HUES6 (cell line): ENCODE measurements at regions not wholly inside any gene's neighbourhood (a gene's known extent, or its start where the extent isn't known, plus 50 kb on each side); places are given as distances from the start of the nearest gene placed in this dataset.

Experiments
- H3K27ac ChIP-seq: 2 replicates; pipeline ENCODE4 v1.7.0; 2013; ENCODE audit warnings: low read depth, mild to moderate bottlenecking, low read length, inconsistent platforms
- H3K27me3 ChIP-seq: 2 replicates; pipeline ENCODE4 v1.6.1; 2013; ENCODE audit warnings: low read length; ENCODE audit not compliant: control insufficient read depth, insufficient read depth
- H3K36me3 ChIP-seq: 2 replicates; pipeline ENCODE4 v1.6.1; 2013; ENCODE audit warnings: low read length; ENCODE audit not compliant: control insufficient read depth, insufficient read depth
- H3K4me1 ChIP-seq: 2 replicates; pipeline ENCODE4 v1.6.1; 2013; ENCODE audit warnings: low read length; ENCODE audit not compliant: control insufficient read depth, insufficient read depth
- H3K4me3 ChIP-seq: 2 replicates; pipeline ENCODE4 v1.5.1; 2013; ENCODE audit warnings: low read depth, low read length
- H3K9ac ChIP-seq: one replicate; pipeline ENCODE4 v1.6.1; 2013; ENCODE audit warnings: mild to moderate bottlenecking, low read length
- H3K9me3 ChIP-seq: 2 replicates; pipeline ENCODE4 v1.6.1; 2013; ENCODE audit warnings: low read depth, low read length; ENCODE audit not compliant: control insufficient read depth, insufficient read depth

DNA sequence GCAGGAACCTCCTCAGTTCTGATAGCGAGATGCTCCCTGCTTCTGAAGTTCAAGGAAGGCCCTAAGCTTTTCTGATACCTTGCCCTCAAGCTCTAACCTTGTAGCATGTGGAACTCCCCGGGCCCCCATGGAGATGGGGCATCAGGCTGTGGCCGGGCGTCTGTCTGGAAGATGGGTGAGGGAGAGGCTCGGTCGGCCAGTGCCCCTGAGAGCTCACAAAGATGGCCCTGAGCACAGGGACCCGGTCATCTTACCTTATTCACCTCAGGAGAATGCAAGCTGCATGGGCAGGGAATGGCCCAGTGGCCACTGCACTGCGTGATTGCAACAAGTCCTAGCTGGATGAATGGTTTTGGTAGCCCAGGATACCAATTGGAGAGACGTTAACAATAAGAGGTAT, 830.3 kb downstream of the TBC1D22A start:
- H3K9me3 ChIP-seq: peaks cover 83% of the 10 kb centered on the region; the same call in 1 of the 2 replicates

DNA sequence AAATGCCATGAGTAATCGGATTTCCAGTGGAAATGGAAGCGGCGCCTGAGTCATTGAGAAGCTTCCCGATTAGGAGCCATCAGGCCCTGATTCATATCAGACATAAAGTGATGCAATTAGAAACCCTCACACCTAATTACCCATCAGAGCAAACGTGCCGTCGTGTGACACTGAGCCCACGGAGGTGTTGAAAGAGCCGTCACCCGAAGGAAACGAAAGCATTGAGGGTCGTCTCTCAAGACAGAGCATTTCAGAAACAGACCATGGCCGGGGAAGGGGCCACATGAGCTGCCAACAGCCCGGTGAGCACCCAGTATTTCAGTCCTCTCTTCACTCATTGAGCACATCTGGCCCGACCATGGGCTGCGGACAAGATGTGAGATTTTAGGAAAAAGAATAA, 829.3 kb downstream of the TBC1D22A start:
- Histone ChIP-seq H3K4me3 (no peak overlapping the region), H3K4me1 (no peaks in the 10 kb centered on the region), H3K27ac (no peak overlapping the region), H3K36me3 (no peaks in the 10 kb centered on the region), H3K27me3 (no peaks in the 10 kb centered on the region), H3K9ac (no peak overlapping the region), H3K9me3 (peaks cover 85% of the 10 kb centered on the region)

More for the DNA sequence above, 830.3 kb downstream of the TBC1D22A start:
- Histone ChIP-seq H3K4me1 (no peaks in the 10 kb centered on the region), H3K4me3 (no peak overlapping the region), H3K27me3 (no peaks in the 10 kb centered on the region), H3K36me3 (no peaks in the 10 kb centered on the region), H3K27ac (no peak overlapping the region), H3K9ac (no peak overlapping the region)

DNA sequence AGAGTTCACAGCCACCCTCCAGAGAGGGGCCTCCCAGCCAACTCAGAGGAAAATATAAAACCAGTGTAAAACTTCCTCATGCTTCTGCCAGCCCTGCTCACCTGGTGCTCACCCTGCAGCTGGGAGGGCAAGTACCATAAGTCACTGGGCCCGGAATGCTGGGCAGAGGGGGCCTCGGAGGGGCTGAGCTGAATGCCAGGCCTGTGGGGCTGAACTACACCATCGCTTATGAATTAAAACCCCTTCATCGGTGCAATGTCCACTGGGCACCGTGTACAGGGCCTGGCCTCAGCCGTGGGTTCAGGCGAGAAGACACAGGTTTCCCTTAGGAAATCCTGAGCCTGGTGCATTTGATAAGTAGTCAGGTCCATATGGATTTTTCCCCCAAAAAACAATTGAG, 828.6 kb downstream of the TBC1D22A start:
- H3K9me3 ChIP-seq: peaks cover 85% of the 10 kb centered on the region
- no peaks in the 10 kb centered on the region for H3K4me1 ChIP-seq
- H3K27ac ChIP-seq: no peak overlapping the region
- H3K36me3 ChIP-seq: no peaks in the 10 kb centered on the region
- H3K27me3 ChIP-seq: no peaks in the 10 kb centered on the region
- no peak overlapping the region for H3K9ac ChIP-seq
- H3K4me3 ChIP-seq: no peak overlapping the region

DNA sequence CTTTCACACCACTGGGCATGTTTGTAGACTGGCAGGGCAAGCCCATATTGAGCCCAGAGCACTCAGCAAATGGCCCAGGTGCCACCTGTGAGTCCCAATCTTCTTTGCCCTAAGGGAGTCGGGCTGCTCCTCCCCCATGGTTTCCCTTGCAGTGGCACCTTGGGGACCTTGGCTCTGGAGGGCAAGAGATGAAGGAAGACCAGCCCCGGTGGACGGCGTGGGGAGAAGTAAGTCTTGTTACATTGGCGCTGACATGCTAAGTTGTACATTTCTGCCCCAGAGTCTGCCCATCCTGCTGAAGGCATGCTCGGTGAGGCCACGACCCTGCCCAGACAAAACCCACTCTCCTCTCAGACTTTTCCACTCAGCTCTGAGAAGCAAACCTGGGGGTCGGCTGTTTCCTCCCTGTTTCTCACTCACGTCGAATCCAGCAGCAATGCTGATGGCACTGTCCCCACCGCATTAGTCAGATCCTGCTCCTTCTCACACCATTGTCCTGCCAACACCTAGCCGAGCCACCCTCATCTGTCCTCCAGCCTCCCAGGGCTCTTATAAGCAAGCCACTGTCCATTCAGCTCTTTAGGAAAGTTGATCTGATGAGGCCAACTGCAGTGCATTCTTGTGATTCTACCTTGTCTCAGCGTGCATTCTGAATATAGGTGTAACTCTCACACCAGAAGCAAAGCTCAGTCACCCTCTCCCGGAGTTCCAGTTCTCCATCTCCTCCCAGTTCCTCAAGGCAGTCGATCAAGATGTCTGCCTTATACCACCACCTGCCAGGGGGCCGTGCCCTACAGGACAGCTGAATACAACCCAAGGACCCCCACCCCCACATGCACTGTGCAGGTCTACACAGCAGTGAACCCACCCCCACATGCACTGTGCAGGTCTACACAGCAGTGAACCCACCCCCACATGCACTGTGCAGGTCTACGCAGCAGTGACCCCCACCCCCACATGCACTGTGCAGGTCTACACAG, 827.1 kb downstream of the TBC1D22A start:
- Histone ChIP-seq H3K27me3 (no peaks in the 10 kb centered on the region), H3K36me3 (no peaks in the 10 kb centered on the region), H3K4me3 (no peak overlapping the region), H3K27ac (no peak overlapping the region), H3K9ac (no peak overlapping the region), H3K4me1 (no peaks in the 10 kb centered on the region), H3K9me3 (peaks cover 81% of the 10 kb centered on the region)

DNA sequence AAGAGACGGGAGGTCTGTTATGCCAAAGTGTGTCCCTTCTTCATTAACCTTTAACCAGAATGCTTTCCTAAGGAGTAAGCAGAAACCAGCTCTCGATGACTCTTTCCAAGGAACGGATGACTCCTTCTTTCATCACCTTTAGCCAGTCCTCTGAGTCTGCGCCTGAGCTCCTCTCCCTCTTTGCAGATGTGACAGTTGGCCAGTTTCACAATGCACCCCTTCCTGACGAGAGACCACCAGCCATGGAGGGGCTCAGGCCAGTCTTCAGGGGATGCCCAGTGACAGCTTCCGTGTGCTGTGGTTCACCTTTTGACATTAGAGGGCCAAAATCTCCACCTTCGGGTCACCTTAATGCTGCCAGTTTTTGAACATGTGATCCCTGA, 826.1 kb downstream of the TBC1D22A start:
- Histone ChIP-seq H3K9ac (no peak overlapping the region), H3K4me1 (no peaks in the 10 kb centered on the region), H3K27ac (no peak overlapping the region), H3K27me3 (no peaks in the 10 kb centered on the region), H3K36me3 (no peaks in the 10 kb centered on the region), H3K9me3 (peaks cover 81% of the 10 kb centered on the region), H3K4me3 (no peak overlapping the region)

DNA sequence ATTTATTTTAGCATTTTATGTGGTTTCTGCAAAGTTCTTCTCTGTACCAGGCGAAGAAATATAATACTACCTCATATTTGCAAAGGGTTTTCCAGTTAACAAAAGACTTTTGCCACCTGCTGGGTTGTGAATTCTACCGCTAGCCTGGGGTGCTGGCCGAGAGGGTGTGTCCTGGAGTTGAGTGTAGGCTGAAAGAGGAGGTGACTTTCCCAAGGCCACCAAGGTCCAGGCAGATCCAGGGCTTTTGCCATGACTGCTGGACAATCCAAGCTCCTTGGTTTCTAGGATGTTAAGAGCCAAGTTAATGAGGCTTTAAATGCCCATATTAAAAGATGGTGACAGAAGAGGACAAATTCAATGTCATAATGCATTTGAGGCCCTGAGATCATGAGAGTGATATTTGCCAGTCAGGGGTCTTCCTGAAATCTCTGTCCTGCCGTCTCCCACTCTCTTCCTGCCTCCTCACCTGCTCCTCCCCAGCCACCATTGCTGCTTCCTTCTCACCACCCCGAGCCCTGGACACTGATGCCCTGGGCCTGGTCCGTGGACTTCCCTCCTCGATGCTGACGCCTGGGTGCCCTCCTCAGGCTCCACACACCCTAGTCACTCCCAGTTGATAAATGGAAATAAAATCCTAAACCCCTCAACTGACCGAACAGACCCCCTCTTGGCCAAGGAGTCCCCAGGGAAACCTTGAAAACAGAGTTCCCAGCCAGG, 825.6 kb downstream of the TBC1D22A start:
- no peak overlapping the region for H3K9ac ChIP-seq
- no peak overlapping the region for H3K27ac ChIP-seq
- peaks cover 79% of the 10 kb centered on the region for H3K9me3 ChIP-seq
- H3K36me3 ChIP-seq: no peaks in the 10 kb centered on the region
- no peaks in the 10 kb centered on the region for H3K4me1 ChIP-seq
- H3K4me3 ChIP-seq: no peak overlapping the region
- no peaks in the 10 kb centered on the region for H3K27me3 ChIP-seq

DNA sequence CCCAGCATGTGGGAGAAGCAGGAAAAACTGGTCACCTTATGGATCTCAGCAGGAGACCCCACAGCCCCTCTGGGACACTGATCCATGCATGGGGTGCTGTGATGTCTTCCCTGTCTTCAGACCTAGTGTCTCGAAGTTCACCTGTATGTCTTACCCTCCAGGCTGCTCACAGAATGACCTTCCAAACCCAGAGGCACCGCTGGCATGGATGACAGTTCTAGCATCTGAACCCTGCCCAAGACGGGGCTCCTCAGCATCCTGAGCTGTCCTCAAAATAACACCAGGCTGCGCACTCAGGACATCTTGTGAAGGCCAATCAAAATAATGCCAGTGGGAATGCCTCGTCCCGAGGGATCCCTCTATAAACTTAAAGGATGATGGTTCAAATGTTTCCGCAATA, 824.9 kb downstream of the TBC1D22A start:
- no peaks in the 10 kb centered on the region for H3K36me3 ChIP-seq
- peaks cover 77% of the 10 kb centered on the region for H3K9me3 ChIP-seq

DNA sequence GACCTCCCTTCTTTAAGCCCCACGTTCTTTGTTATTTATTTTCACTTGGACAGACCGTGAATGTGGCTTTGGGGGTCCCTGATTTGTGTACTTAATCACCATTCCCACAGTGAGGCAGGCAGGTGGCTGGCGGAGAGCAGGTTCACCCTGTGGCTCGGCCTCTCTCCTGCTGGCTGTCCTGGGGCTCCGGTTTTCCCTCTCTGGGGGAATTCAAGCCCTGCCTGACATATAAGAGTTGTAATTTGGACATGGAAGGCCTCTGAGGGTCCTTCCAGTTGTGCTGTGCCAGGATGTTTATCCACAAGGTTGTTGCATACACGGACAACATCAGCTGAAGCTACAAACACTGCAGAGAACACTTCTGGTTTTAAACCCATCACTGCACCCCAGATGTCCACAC, 824.5 kb downstream of the TBC1D22A start:
- no peak overlapping the region for H3K27ac ChIP-seq
- no peak overlapping the region for H3K9ac ChIP-seq
- H3K36me3 ChIP-seq: no peaks in the 10 kb centered on the region
- H3K9me3 ChIP-seq: peaks cover 79% of the 10 kb centered on the region
- no peaks in the 10 kb centered on the region for H3K4me1 ChIP-seq
- no peak overlapping the region for H3K4me3 ChIP-seq
- no peaks in the 10 kb centered on the region for H3K27me3 ChIP-seq

More for the DNA sequence above, 824.9 kb downstream of the TBC1D22A start:
- Histone ChIP-seq H3K9ac (no peak overlapping the region), H3K27me3 (no peaks in the 10 kb centered on the region), H3K27ac (no peak overlapping the region), H3K4me1 (no peaks in the 10 kb centered on the region), H3K4me3 (no peak overlapping the region)

DNA sequence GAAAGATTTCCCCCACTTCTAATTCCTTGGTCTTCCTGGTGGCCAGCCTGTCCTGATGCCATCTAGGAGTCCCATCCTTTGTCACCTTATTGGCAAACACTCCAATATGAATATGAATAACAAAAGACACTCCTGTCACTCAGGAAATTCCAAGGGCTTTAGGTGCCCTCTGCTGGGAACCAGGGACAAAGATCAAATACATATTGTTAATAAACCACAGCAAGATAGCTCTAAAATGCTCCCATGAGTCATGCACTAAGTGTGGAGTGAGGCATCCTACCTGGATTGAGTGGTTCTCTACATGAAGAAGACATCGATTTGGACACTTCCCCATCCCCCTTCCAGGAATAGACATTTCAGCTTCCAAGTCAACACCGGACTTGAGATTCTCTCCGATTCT, 823.6 kb downstream of the TBC1D22A start:
- Histone ChIP-seq H3K9ac (no peak overlapping the region), H3K4me1 (no peaks in the 10 kb centered on the region), H3K27ac (no peak overlapping the region), H3K36me3 (no peaks in the 10 kb centered on the region), H3K27me3 (no peaks in the 10 kb centered on the region), H3K9me3 (peaks cover 77% of the 10 kb centered on the region), H3K4me3 (no peak overlapping the region)

DNA sequence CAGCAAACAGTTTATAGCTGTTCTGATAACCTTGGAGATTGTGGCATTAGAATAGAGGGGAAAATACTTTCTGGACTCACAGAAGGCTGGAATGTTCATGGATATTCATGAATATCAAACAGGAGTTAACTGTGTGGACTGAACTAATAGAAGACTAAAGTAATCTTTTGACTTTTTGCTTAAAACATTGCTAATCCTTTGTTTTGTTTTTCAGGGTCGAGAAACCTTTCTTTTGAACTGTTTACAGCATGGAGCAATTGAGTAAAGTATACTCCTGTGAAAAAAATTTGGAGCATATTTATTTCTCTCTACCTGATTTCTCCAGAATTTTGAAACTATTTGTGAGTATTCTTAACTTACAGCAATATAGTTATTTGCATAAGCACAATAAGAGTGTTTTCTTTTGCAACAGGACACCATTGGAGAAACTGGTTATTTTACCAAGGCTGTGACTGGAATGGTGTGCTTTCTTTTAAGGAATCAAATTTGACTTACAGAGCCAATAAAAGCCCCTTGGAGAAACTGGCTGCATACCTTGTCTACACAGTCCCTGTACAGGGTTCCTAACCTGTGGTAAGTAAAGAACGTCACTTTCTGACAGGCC, 821.6 kb downstream of the TBC1D22A start:
- H3K9ac ChIP-seq: no peak overlapping the region
- no peaks in the 10 kb centered on the region for H3K4me1 ChIP-seq
- no peak overlapping the region for H3K4me3 ChIP-seq
- H3K27ac ChIP-seq: no peak overlapping the region
- no peaks in the 10 kb centered on the region for H3K36me3 ChIP-seq
- H3K9me3 ChIP-seq: peaks cover 81% of the 10 kb centered on the region
- no peaks in the 10 kb centered on the region for H3K27me3 ChIP-seq

DNA sequence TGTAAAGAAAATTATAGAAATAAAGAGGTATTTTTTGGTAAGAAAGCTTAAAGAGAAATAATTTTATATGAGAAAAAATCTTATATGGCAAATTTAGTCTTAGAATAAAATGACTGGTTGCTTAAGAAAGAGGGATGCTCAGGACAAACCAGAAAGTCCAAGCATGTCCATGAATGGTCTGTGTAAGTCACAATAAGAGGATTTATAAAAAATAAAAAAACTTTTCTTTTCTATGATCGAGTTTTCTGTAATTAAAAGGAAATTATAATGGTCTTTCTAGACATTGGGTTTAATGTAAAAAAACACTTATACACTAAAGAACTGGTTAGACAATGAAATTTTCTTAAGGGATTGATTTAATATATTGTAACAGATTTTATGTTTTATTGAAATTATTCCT, 819.6 kb downstream of the TBC1D22A start:
- Histone ChIP-seq H3K4me1 (no peaks in the 10 kb centered on the region), H3K36me3 (no peaks in the 10 kb centered on the region), H3K27me3 (no peaks in the 10 kb centered on the region), H3K27ac (no peak overlapping the region), H3K4me3 (no peak overlapping the region), H3K9me3 (peaks cover 75% of the 10 kb centered on the region), H3K9ac (no peak overlapping the region)
